Natural killer cell treated with Interleukin-12 subunit alpha and Interleukin-12 subunit beta and Interleukin-15 and Interleukin-18, amount 100 ng/mL, for 72 hours (primary cell): ENCODE measurements at regions not wholly inside any gene's neighbourhood (a gene's known extent, or its start where the extent isn't known, plus 50 kb on each side); places are given as distances from the start of the nearest gene placed in this dataset.

Experiments used
- ATAC-seq, 2 donors: fragments of 150-1000 bp; cut with Tn5 transposase in 1 of 2; sonication (Bioruptor Pico), chemical (Tn5 transposase) in 1 of 2; 2 replicates each; pipeline ENCODE4 v1.10.0; 2021
- DNase-seq: peaks from one replicate; pipeline ENCODE4 v3.0.0; 2022; ENCODE audit warnings: low spot score
- H3K27ac Mint-ChIP-seq, 2 donors: 1 replicate in 1 of 2; 2 replicates in 1 of 2; pipeline ENCODE4 v1.8.0; 2022; ENCODE audit warnings: mixed read lengths in 2 of 2, mild to moderate bottlenecking in 1 of 2, moderate library complexity in 1 of 2
- H3K27me3 Mint-ChIP-seq, 2 donors: 1 replicate in 1 of 2; 2 replicates in 1 of 2; pipeline ENCODE4 v1.8.0; 2022; ENCODE audit warnings: mixed read lengths in 2 of 2
- H3K36me3 Mint-ChIP-seq: one replicate; pipeline ENCODE4 v1.8.0; 2022; ENCODE audit warnings: mixed read lengths
- H3K4me1 Mint-ChIP-seq, 2 donors: 1 replicate in 1 of 2; 2 replicates in 1 of 2; pipeline ENCODE4 v1.8.0; 2022; ENCODE audit warnings: low read depth in 2 of 2, mixed read lengths in 2 of 2, mild to moderate bottlenecking in 1 of 2
- H3K4me3 Mint-ChIP-seq: one replicate; pipeline ENCODE4 v1.8.0; 2022; ENCODE audit warnings: mixed read lengths
- H3K9me3 Mint-ChIP-seq: 2 replicates; pipeline ENCODE4 v1.8.0; 2022; ENCODE audit warnings: mixed read lengths

GRCh38 chr18:78237864-78238263 lies 741.8 kb upstream of the SALL3 start:
- no peak for DNase-seq
- peaks cover 3 to 6% of the 10 kb centered on the region in 2 donors for H3K4me1 Mint-ChIP-seq
- peaks cover 8% of the 10 kb centered on the region for H3K36me3 Mint-ChIP-seq
- no peak overlapping the region for H3K4me3 Mint-ChIP-seq
- no peak for ATAC-seq
- H3K9me3 Mint-ChIP-seq, result peaks cover 6% of the 10 kb centered on the region
- H3K27me3 Mint-ChIP-seq, result peaks cover 0 to 3% of the 10 kb centered on the region in 2 donors
- no peak overlapping the region for H3K27ac Mint-ChIP-seq

- no peaks in the 10 kb centered on the region for H3K27me3 Mint-ChIP-seq
- H3K4me3 Mint-ChIP-seq, result no peak overlapping the region
- ATAC-seq (peak; percentile 24 to 41), DNase-seq (no peak)
- H3K36me3 Mint-ChIP-seq, result peaks cover 8% of the 10 kb centered on the region
- H3K4me1 Mint-ChIP-seq, result peaks cover 3 to 6% of the 10 kb centered on the region in 2 donors
- peaks cover 6% of the 10 kb centered on the region for H3K9me3 Mint-ChIP-seq
- no peak overlapping the region for H3K27ac Mint-ChIP-seq
Measured at GRCh38 chr18:78238404-78239089, 741.1 kb upstream of the SALL3 start.

DNA sequence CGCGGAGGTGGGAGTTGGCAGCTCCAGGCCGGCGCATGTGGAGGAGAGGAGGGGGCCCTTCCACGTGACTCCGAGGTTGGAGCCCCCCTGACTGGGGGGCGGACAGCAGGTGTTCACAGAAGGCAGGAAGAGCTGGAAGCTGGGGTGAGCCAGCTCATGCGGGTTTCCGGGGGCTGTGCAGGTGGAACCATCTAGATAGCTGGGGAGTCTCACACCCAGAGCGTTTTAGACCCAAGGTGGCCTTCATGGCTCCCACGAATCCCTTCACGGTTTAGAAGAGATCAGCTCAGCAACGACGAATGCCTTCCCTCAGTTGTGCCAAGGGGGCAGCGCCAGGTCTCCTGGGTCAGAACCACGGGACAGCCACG lies 740.5 kb upstream of the SALL3 start:
- Mint-ChIP-seq H3K4me3 (no peak overlapping the region), H3K36me3 (peaks cover 8% of the 10 kb centered on the region), H3K9me3 (peaks cover 6% of the 10 kb centered on the region), H3K27me3 (no peaks in the 10 kb centered on the region), H3K4me1 (peaks cover 3 to 6% of the 10 kb centered on the region in 2 donors), H3K27ac (no peak overlapping the region)
- DNase-seq (no peak), ATAC-seq (no peak)

- H3K4me3 Mint-ChIP-seq, result no peak overlapping the region
- H3K36me3 Mint-ChIP-seq, result peaks cover 8% of the 10 kb centered on the region
- peaks cover 3 to 6% of the 10 kb centered on the region in 2 donors for H3K4me1 Mint-ChIP-seq
- H3K9me3 Mint-ChIP-seq, result peaks cover 6% of the 10 kb centered on the region
- ATAC-seq (no peak), DNase-seq (no peak)
- H3K27me3 Mint-ChIP-seq, result no peaks in the 10 kb centered on the region
- H3K27ac Mint-ChIP-seq, result no peak overlapping the region
Measured at GRCh38 chr18:78240101-78240500, 739.5 kb upstream of the SALL3 start.

DNA sequence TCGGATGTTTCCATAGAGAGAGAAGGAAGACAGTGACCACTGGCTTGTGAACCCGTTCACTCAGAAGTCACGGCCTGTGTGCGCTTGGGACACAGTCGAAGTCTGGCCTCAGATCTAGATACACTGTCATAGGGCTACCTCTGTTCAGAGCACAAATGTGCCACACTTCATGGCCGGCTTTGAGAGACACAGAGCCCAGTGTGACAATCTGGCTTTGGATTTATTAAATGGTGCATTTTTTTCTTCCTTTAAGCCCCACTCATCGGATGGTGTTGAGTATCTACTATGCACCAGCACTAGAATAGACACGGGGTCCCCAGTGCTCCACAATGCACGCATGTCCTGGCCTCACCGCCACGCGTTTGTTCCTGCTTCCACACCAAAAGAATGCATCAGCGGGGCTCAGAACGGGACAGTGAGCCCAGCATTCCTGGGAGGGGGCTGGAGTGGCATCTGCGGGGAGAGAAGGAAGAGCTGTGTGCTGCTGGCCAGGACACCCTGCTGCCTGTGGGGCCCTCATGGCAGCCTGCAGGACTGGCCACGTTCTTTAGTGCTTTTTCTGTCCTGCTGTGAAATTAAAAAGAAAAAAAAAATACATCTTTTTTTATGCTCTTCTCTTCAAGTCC lies 738.9 kb upstream of the SALL3 start:
- H3K4me3 Mint-ChIP-seq, result no peak overlapping the region
- peaks cover 8% of the 10 kb centered on the region for H3K36me3 Mint-ChIP-seq
- DNase-seq (no peak), ATAC-seq (peak in 1 of 2 donors; percentile 55)
- peaks cover 3 to 6% of the 10 kb centered on the region in 2 donors for H3K4me1 Mint-ChIP-seq
- H3K9me3 Mint-ChIP-seq, result peaks cover 6% of the 10 kb centered on the region
- H3K27ac Mint-ChIP-seq, result no peak overlapping the region
- no peaks in the 10 kb centered on the region for H3K27me3 Mint-ChIP-seq

- peaks cover 3 to 6% of the 10 kb centered on the region in 2 donors for H3K4me1 Mint-ChIP-seq
Measured at GRCh38 chr18:78241535-78242253, 737.9 kb upstream of the SALL3 start.

GRCh38 chr18:78242254-78242643 lies 737.4 kb upstream of the SALL3 start:
- Mint-ChIP-seq H3K4me3 (no peak overlapping the region), H3K27me3 (peaks cover 0 to 5% of the 10 kb centered on the region in 2 donors), H3K9me3 (peaks cover 6% of the 10 kb centered on the region), H3K4me1 (peaks cover 3 to 6% of the 10 kb centered on the region in 2 donors), H3K36me3 (peaks cover 8% of the 10 kb centered on the region), H3K27ac (no peak overlapping the region)
- no peak for DNase-seq
- no peak for ATAC-seq

More at GRCh38 chr18:78241535-78242253, 737.9 kb upstream of the SALL3 start:
- Mint-ChIP-seq H3K27me3 (peaks cover 0 to 5% of the 10 kb centered on the region in 2 donors), H3K9me3 (peaks cover 6% of the 10 kb centered on the region), H3K4me3 (no peak overlapping the region), H3K36me3 (peaks cover 8% of the 10 kb centered on the region), H3K27ac (no peak overlapping the region)
- DNase-seq (no peak), ATAC-seq (no peak)

DNA sequence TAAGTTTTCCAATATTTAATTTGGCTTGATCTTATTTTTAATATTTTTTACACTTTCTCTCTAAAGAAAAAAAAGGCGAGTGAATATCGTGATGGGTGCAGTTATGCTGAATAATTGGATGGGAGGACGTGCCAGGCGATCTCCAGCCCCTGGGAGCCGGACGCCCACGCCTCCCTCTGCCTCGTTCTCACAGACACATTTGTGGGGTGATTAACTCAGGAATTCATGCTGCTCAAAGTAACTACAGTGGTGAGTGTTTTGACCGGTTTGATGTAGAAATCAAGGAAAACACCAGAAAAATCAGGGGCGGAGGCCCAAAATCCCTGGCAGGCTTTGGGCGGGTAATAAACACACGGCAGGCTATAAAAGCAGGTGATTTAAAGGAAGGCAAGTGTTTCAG lies 736.8 kb upstream of the SALL3 start:
- Mint-ChIP-seq H3K4me1 (peaks cover 3 to 6% of the 10 kb centered on the region in 2 donors), H3K9me3 (peaks cover 6% of the 10 kb centered on the region), H3K27ac (no peak overlapping the region), H3K36me3 (peaks cover 7% of the 10 kb centered on the region), H3K4me3 (no peak overlapping the region), H3K27me3 (peaks cover 0 to 5% of the 10 kb centered on the region in 2 donors)
- ATAC-seq (no peak), DNase-seq (no peak)

DNA sequence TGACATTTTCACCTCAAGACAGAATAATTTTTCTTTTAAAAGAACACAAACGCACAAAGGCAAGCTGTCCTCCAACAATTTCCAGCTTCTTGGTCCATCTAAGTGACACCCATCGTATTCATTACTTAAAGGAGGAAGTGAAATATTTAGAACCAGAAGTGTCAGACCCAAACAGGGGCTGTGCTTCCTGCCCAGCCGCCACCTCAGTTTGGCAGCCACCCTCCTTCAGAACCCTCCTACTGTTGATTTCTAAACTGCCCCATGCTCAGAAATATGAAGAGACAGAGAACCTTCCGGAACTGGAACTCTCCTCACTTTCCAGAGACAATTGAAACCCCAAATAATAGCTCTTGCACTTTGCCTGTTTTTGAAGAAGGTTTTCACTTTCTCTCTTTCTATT lies 734.8 kb upstream of the SALL3 start:
- H3K9me3 Mint-ChIP-seq, result no peaks in the 10 kb centered on the region
- H3K36me3 Mint-ChIP-seq, result no peaks in the 10 kb centered on the region
- H3K4me3 Mint-ChIP-seq, result no peak overlapping the region
- DNase-seq, result no peak
- H3K4me1 Mint-ChIP-seq, result no peaks in the 10 kb centered on the region
- peaks cover 0 to 5% of the 10 kb centered on the region in 2 donors for H3K27me3 Mint-ChIP-seq
- ATAC-seq, result no peak
- H3K27ac Mint-ChIP-seq, result no peak overlapping the region

DNA sequence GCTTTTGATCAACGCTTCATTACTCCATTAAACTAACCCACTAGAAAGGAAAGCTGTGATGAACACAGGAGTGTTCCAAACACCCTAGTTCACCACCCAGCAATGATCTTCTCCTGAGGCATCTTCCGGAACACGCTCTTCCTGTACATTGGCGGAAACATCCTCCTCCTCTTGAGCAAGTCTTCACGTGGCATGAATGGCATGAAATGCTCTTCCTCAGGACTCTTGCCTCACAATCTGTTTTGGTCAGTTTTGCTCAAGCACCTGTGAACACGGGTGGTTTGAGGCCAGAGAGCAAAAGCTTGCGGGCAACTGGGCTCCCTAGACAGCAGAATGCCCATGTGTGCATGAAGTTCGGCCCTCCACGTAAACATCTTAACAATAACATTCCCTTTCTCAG lies 734.2 kb upstream of the SALL3 start:
- Mint-ChIP-seq H3K27ac (no peak overlapping the region), H3K4me1 (no peaks in the 10 kb centered on the region), H3K27me3 (peaks cover 0 to 5% of the 10 kb centered on the region in 2 donors), H3K36me3 (no peaks in the 10 kb centered on the region), H3K9me3 (no peaks in the 10 kb centered on the region), H3K4me3 (no peak overlapping the region)
- DNase-seq (no peak), ATAC-seq (no peak)

- no peak overlapping the region for H3K27ac Mint-ChIP-seq
- ATAC-seq, result no peak
- H3K4me1 Mint-ChIP-seq, result no peaks in the 10 kb centered on the region
Measured at GRCh38 chr18:78246050-78246449, 733.6 kb upstream of the SALL3 start.

GRCh38 chr18:78246588-78246987 lies 733.0 kb upstream of the SALL3 start:
- Mint-ChIP-seq H3K4me3 (no peak overlapping the region), H3K4me1 (no peaks in the 10 kb centered on the region), H3K36me3 (no peaks in the 10 kb centered on the region), H3K27ac (no peak overlapping the region), H3K9me3 (no peaks in the 10 kb centered on the region), H3K27me3 (peaks cover 0 to 5% of the 10 kb centered on the region in 2 donors)
- DNase-seq (no peak), ATAC-seq (no peak)

More at GRCh38 chr18:78246050-78246449, 733.6 kb upstream of the SALL3 start:
- Mint-ChIP-seq H3K36me3 (no peaks in the 10 kb centered on the region), H3K4me3 (no peak overlapping the region), H3K9me3 (no peaks in the 10 kb centered on the region), H3K27me3 (peaks cover 0 to 5% of the 10 kb centered on the region in 2 donors)
- DNase-seq, result no peak

DNA sequence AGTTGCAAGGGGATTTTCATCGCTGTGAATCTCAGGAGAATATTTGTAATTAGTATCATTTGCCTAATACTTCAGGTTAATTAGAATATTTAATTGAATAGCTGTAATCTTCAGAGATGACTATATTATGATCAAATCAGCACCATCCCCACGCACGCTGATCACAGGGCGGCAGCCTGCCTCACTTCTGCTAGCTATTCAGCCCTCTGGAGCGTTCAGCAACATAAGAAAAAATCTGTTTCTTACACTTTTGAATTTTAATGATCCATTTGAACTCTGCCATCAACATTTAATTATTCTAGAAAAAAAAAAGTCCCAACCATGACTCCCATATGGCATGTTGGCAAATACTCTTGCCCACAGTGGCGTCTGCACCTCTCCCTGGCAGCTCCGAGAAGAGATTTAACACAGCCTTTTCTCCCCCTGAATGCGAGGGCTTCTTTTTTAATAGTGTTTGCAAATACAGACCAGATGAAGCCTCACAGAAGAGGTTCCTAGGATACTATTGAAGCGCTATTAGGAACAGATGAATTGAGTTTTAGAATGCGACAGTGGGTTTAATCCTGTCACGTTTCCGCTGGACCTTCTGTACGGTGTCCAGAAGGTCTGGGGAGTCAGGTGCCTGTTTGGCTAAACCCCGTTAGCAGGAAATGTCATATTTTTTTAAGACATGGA lies 731.9 kb upstream of the SALL3 start:
- DNase-seq, result no peak
- ATAC-seq, result no peak
- Mint-ChIP-seq H3K27me3 (peaks cover 0 to 5% of the 10 kb centered on the region in 2 donors), H3K9me3 (no peaks in the 10 kb centered on the region), H3K4me1 (no peaks in the 10 kb centered on the region), H3K4me3 (no peak overlapping the region), H3K36me3 (no peaks in the 10 kb centered on the region), H3K27ac (no peak overlapping the region)

DNA sequence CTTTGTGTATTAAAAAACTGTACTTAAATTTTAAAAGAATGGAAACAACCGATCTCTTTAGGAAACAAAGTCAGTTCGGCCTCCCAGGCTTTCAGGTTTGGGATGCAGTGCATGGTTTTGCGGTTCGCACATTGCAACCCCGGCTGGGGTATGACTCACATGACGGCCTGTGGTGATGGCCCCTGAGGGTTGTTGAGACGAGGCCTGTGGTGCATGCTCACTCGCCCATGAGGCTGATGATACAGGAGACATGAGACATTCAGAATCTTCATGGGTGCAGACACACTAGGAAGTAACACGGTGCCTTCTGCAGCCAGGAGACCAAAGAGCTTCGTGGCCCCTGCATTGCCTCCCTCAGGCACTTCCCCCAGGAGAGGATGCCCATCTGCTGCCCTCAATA lies 724.6 kb upstream of the SALL3 start:
- no peaks in the 10 kb centered on the region for H3K36me3 Mint-ChIP-seq
- ATAC-seq (no peak), DNase-seq (no peak)
- no peak overlapping the region for H3K4me3 Mint-ChIP-seq
- no peaks in the 10 kb centered on the region for H3K9me3 Mint-ChIP-seq
- H3K4me1 Mint-ChIP-seq, result no peaks in the 10 kb centered on the region
- H3K27ac Mint-ChIP-seq, result no peak overlapping the region
- no peaks in the 10 kb centered on the region for H3K27me3 Mint-ChIP-seq
